DND-41 (cell line): ENCODE measurements at regions not wholly inside any gene's neighbourhood (a gene's known extent, or its start where the extent isn't known, plus 50 kb on each side); places are given as distances from the start of the nearest gene placed in this dataset.

Source experiments
- ATAC-seq: fragments of 200-7000 bp; cut with Tn5 transposase; 3 replicates; pipeline ENCODE4 v1.9.1; 2021; ENCODE audit warnings: low read depth; ENCODE audit not compliant: insufficient read depth
- DNase-seq: peaks from one replicate; pipeline ENCODE4 v3.0.0-alpha.2; 2020
- H2AFZ ChIP-seq: 2 replicates; pipeline ENCODE4 v1.6.0; 2012; ENCODE audit warnings: low read depth, low read length
- H3K27ac ChIP-seq: 2 replicates; pipeline ENCODE4 v1.5.1; 2012; ENCODE audit warnings: low read length, inconsistent platforms
- H3K27me3 ChIP-seq: fragments of 200-600 bp; sonication (generic); 2 replicates; pipeline ENCODE4 v1.6.0; 2012; ENCODE audit warnings: low read length, mild to moderate bottlenecking, inconsistent platforms; ENCODE audit not compliant: insufficient read depth, poor library complexity
- H3K36me3 ChIP-seq: 2 replicates; pipeline ENCODE4 v1.5.1; 2012; ENCODE audit warnings: low read length, inconsistent platforms; ENCODE audit not compliant: insufficient read depth
- H3K4me1 ChIP-seq: 2 replicates; pipeline ENCODE4 v1.5.1; 2012; ENCODE audit warnings: mild to moderate bottlenecking, low read length; ENCODE audit not compliant: insufficient read depth
- H3K4me2 ChIP-seq: 2 replicates; pipeline ENCODE4 v1.6.0; 2012; ENCODE audit warnings: mild to moderate bottlenecking, moderate library complexity, low read length, inconsistent platforms; ENCODE audit not compliant: insufficient read depth
- H3K4me3 ChIP-seq, 2 experiments: fragments of 200-600 bp in 1 of 2; shearing (Covaris generic) in 1 of 2; 2 replicates each; pipeline ENCODE4 v1.5.1; 2012 to 2016; ENCODE audit warnings: inconsistent platforms in 2 of 2, low read length in 2 of 2, mild to moderate bottlenecking in 2 of 2, low read depth in 1 of 2, moderate library complexity in 1 of 2
- H3K79me2 ChIP-seq: 2 replicates; pipeline ENCODE4 v1.6.0; 2012; ENCODE audit warnings: low read length, inconsistent platforms; ENCODE audit not compliant: insufficient read depth
- H3K9ac ChIP-seq: 2 replicates; pipeline ENCODE4 v1.6.0; 2012; ENCODE audit warnings: low read depth, mild to moderate bottlenecking, inconsistent platforms, low read length, moderate library complexity
- H3K9me3 ChIP-seq: 2 replicates; pipeline ENCODE4 v1.5.1; 2012; ENCODE audit warnings: low read length, moderate library complexity, mild to moderate bottlenecking, inconsistent platforms; ENCODE audit not compliant: insufficient read depth, severe bottlenecking
- H4K20me1 ChIP-seq: 2 replicates; pipeline ENCODE4 v1.6.0; 2012; ENCODE audit warnings: low read length; ENCODE audit not compliant: insufficient read depth
- CTCF ChIP-seq: IDR thresholded peaks from 2 replicates; pipeline ENCODE4 v1.5.1; 2012; ENCODE audit warnings: borderline replicate concordance, low read length, moderate library complexity, mild to moderate bottlenecking; ENCODE audit not compliant: poor library complexity, severe bottlenecking; ENCODE audit errors: extremely low read depth
- EZH2 ChIP-seq: IDR thresholded peaks from 3 replicates; pipeline ENCODE4 v1.6.1; 2012; ENCODE audit warnings: borderline replicate concordance, low read depth, mild to moderate bottlenecking, moderate library complexity, low read length, inconsistent platforms; ENCODE audit not compliant: severe bottlenecking

- no peak for TF ChIP-seq EZH2
- TF ChIP-seq CTCF = no peak
- no peaks in the 10 kb centered on the region for H4K20me1 ChIP-seq
- H2AFZ ChIP-seq = 0 out of 2 replicates have a peak overlapping the region, but pooled peaks have one; percentile 14
- no peaks in the 10 kb centered on the region for H3K9me3 ChIP-seq
- no peaks in the 10 kb centered on the region for H3K27me3 ChIP-seq
- H3K79me2 ChIP-seq = no peaks in the 10 kb centered on the region
- H3K4me2 ChIP-seq = no peak overlapping the region
- H3K4me3 ChIP-seq = no peak overlapping the region
- peaks cover 6% of the 10 kb centered on the region; the same call in 1 of the 2 replicates for H3K4me1 ChIP-seq
- peak; percentile 75 for ATAC-seq
- H3K27ac ChIP-seq = no peak overlapping the region
- DNase-seq = peak; percentile 21
- H3K9ac ChIP-seq = no peak overlapping the region
- no peaks in the 10 kb centered on the region for H3K36me3 ChIP-seq
Measured at GRCh38 chr3:178063461-178063860, 472.8 kb upstream of the KCNMB2 start.

GRCh38 chr3:178067721-178068120 is 468.5 kb upstream of the KCNMB2 start:
- Histone ChIP-seq H4K20me1 (no peaks in the 10 kb centered on the region), H3K27me3 (no peaks in the 10 kb centered on the region), H3K9me3 (no peaks in the 10 kb centered on the region), H3K27ac (no peak overlapping the region), H2AFZ (no peak overlapping the region), H3K36me3 (no peaks in the 10 kb centered on the region), H3K4me2 (no peak overlapping the region), H3K9ac (no peak overlapping the region), H3K4me3 (no peak overlapping the region), H3K79me2 (no peaks in the 10 kb centered on the region), H3K4me1 (peaks cover 6% of the 10 kb centered on the region; the same call in 1 of the 2 replicates)
- ATAC-seq (no peak), DNase-seq (no peak)
- no peak for TF ChIP-seq CTCF
- no peak for TF ChIP-seq EZH2

- Histone ChIP-seq H2AFZ (no peak overlapping the region), H3K36me3 (no peaks in the 10 kb centered on the region)
- ATAC-seq = no peak
Measured at GRCh38 chr3:178072391-178073305, 463.6 kb upstream of the KCNMB2 start.

More at GRCh38 chr3:178072391-178073305, 463.6 kb upstream of the KCNMB2 start:
- Histone ChIP-seq H3K9ac (no peak overlapping the region), H3K4me3 (no peak overlapping the region), H3K9me3 (no peaks in the 10 kb centered on the region), H3K79me2 (no peaks in the 10 kb centered on the region), H3K4me1 (no peaks in the 10 kb centered on the region), H3K27ac (no peak overlapping the region), H3K27me3 (no peaks in the 10 kb centered on the region), H4K20me1 (no peaks in the 10 kb centered on the region), H3K4me2 (no peak overlapping the region)
- no peak for TF ChIP-seq EZH2
- no peak for TF ChIP-seq CTCF
- no peak for DNase-seq
